Coronary artery (tissue), 2 donors: ENCODE measurements at regions not wholly inside any gene's neighbourhood (a gene's known extent, or its start where the extent isn't known, plus 50 kb on each side); places are given as distances from the start of the nearest gene placed in this dataset.

Experiments used
- DNase-seq: peaks from one replicate; pipeline ENCODE4 v3.0.0-alpha.2; 2017; ENCODE audit warnings: low spot score
- H3K27ac ChIP-seq, 2 donors: fragments of 200-600 bp; sonication (generic); one replicate each; pipeline ENCODE4 v1.5.1; 2016 to 2019
- H3K4me3 ChIP-seq: fragments of 200-600 bp; sonication (generic); 2 replicates; pipeline ENCODE4 v1.5.1; 2016; ENCODE audit warnings: mild to moderate bottlenecking, moderate library complexity
- CTCF ChIP-seq: fragments of 200-600 bp; sonication (generic); IDR thresholded peaks from one replicate; pipeline ENCODE4 v1.5.1; 2019; ENCODE audit warnings: antibody characterized with exemption

DNA sequence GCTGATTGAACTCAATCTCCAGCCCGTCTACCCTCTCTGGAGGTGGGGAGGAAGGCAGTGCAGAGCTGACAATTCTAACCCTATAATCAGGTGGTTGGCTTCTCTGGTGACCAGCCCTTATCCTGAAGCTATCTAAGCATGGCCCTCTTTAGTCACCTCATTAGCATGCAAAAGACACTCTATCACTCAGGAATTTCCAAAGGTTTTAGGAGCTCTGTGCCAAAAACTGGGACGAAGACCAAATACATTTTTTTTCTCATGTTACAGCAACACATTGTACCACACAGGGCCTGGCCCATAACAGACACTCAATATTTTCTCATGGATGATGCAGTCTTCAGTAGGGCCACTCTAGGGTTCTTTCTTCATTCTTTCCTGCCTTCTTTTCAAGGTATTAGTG is 118.8 kb upstream of the VLDLR start:
- TF ChIP-seq CTCF, result no peak
- H3K4me3 ChIP-seq, result no peak overlapping the region
- DNase-seq, result no peak

GRCh38 chr9:2506321-2506720 is 115.3 kb upstream of the VLDLR start:
- Histone ChIP-seq H3K4me3 (no peak overlapping the region), H3K27ac (no peak overlapping the region)
- TF ChIP-seq CTCF, result no peak
- DNase-seq, result no peak

More for the DNA sequence above, 118.8 kb upstream of the VLDLR start:
- no peak overlapping the region for H3K27ac ChIP-seq

DNA sequence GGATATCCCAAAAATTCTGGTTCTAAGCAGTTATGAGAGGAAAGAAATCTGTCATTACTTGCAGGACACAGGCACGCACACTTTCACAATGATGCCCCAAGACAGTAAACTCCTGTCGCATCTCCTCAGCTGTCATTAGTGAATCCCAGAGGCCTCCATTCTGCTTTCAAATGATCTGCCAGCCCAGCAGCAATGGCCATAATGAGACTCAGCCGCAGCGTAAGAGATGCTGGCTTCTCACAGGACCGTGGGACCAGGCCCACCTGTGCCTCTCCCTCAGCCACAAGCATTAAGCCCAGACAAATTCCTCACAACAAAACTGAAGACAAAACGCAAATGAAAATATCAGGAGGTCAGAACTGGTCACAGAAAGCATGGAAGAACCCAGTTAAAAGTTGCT is 98.0 kb upstream of the VLDLR start:
- no peak for DNase-seq
- Histone ChIP-seq H3K4me3 (no peak overlapping the region), H3K27ac (no peak overlapping the region)
- TF ChIP-seq CTCF, result no peak

DNA sequence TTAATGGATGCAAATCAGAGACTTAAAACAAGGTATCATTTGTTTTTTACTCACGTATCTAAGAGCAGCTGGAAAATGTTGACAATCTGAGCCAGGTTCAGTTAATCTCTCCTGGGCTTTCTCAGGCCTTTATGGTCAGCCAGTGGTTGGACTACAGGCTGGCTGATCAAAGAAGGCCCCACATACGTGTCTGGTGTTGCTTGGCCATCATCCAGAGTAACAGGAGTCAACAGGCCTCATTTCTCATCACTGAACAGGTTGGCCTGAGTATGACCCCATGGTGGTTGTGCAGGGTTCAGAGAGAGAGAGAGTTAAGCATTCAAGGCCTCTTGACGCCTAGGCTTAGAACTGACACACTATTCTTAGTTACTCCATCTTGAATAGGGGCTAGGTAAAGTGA is 97.0 kb upstream of the VLDLR start:
- H3K27ac ChIP-seq, result no peak overlapping the region
- no peak for DNase-seq
- H3K4me3 ChIP-seq, result no peak overlapping the region
- TF ChIP-seq CTCF, result no peak

GRCh38 chr9:2525147-2525546 is 96.4 kb upstream of the VLDLR start:
- TF ChIP-seq CTCF, result no peak
- DNase-seq, result no peak
- H3K4me3 ChIP-seq, result no peak overlapping the region
- H3K27ac ChIP-seq, result no peak overlapping the region

DNA sequence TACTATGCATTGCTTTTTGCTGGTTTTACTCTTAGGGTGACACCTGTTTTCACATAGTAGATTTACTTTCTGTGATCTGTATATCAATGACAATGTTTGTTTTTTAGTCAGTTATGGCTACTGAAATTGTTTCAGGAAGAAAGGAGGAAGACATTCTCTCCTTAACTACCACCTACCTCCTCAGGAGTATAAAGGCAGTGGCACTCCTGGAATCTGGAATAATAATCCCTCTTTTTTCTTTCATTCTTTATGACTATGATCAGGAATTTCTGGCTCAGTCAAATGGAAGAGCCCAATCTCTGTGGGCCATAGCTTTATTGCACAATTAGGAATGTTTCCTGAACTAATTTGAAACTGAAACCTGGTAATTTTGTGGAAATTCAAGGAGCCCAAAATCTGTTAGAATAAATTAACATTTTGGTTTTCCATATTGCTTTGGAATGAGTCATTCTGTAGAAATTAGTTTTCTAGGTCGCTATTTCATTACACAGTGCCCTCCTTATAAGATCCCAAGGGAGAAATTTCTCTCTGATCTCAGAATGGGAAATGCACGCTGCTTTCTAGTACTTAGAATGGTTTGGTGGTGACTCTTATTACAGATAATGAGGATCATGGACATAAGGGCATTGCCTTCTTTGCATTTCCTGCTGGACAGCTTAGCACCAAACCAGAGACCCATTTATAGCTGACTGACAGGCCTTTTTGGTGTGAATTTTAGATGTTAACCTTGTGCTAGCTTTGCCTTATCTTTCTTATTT is 95.3 kb upstream of the VLDLR start:
- Histone ChIP-seq H3K4me3 (no peak overlapping the region), H3K27ac (no peak overlapping the region)
- DNase-seq, result no peak
- TF ChIP-seq CTCF, result no peak

- Histone ChIP-seq H3K27ac (no peak overlapping the region), H3K4me3 (no peak overlapping the region)
- no peak for TF ChIP-seq CTCF
- DNase-seq, result no peak
Measured at GRCh38 chr9:2531481-2531880, 90.1 kb upstream of the VLDLR start.
